ENCODE measurements at regions not wholly inside any gene's neighbourhood (a gene's known extent, or its start where the extent isn't known, plus 50 kb on each side); places are given as distances from the start of the nearest gene placed in this dataset.

DNA sequence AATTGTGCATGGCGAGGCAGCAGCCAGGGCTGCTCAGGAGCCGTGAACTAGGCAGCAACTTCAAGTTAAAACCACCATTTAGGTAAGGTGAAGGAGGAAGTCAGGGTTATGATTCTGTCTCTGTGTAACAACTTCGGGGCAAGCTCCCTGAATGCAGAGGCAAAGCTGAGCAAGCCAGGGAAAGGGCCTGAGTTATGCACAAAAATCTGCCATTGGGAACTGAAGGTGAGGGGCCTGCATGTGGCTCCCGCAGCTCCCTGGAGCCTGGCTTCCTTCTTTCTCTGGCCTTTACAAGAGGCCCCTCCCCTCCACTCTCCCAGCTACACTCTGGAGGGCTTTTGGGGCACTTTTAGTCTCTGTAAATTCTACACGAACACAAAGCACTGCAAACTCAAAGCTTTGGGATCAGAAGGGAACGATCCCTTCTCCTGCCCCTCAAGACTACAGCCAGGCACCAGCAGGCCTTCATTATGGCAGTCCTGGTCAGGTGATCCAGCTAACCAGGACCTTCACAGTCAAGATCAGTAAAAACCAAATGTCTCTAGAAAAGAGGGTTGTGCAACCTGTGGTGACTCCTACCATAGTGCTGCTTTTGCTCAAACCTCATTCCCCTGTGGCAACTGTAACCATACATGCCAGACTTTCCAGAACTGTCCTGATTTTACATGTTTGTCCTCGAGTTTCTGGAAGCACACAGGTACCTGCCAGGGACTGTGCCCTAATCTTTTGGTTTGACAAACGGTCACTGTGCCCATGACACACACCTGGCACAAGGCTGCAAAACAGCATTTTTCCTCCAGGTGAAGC is 67.2 kb upstream of the PTGR2 start:
- TF ChIP-seq, protein P1, sequence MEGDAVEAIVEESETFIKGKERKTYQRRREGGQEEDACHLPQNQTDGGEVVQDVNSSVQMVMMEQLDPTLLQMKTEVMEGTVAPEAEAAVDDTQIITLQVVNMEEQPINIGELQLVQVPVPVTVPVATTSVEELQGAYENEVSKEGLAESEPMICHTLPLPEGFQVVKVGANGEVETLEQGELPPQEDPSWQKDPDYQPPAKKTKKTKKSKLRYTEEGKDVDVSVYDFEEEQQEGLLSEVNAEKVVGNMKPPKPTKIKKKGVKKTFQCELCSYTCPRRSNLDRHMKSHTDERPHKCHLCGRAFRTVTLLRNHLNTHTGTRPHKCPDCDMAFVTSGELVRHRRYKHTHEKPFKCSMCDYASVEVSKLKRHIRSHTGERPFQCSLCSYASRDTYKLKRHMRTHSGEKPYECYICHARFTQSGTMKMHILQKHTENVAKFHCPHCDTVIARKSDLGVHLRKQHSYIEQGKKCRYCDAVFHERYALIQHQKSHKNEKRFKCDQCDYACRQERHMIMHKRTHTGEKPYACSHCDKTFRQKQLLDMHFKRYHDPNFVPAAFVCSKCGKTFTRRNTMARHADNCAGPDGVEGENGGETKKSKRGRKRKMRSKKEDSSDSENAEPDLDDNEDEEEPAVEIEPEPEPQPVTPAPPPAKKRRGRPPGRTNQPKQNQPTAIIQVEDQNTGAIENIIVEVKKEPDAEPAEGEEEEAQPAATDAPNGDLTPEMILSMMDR (IDR thresholded peaks at IDR 0.05; ENCODE audit: low read length) = no peak
- TF ChIP-seq EZH2 (IDR thresholded peaks at IDR 0.05; ENCODE audit: borderline replicate concordance, low read length) = no peak

All from OCI-LY1 (cell line).